ENCODE measurements at regions not wholly inside any gene's neighbourhood (a gene's known extent, or its start where the extent isn't known, plus 50 kb on each side); places are given as distances from the start of the nearest gene placed in this dataset.

DNA sequence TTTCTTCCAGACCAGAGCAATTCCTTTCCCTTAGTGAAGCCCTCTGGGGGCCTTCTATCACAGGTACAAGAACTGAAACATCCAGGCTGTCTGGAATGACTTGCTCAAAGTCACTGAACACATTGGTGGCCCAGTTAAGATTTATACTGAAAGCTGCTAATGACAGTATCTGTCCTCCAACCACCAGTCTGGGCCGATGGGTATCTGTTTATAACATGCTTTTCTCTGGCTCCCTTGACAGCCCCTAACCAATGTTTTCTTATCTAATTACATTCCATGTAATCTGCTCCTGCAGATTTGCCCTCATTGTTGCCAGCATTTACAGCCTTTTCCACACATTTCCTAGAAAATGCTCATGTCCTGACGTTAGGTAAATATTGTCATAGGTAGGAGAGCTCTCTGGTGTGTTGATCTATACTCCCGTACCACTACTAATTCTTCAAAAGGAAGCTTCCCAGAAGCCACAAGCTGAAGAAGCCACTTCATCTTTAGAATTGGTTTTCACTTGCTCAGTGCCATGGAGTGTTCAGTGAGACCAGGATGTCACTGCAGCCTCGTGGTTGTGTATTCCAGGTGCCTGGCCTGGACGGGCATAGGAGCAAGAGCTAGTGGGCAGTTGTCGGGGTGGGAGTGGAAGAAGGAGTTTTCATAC is 163.9 kb downstream of the TSEN15 start:
- TF ChIP-seq EZH2phosphoT487 (IDR thresholded peaks at IDR 0.05; ENCODE audit: low read depth, severe bottlenecking, unreplicated experiment) (no peak), EZH2 (IDR thresholded peaks at IDR 0.05; ENCODE audit: borderline replicate concordance) (no peak)
- TF ChIP-seq, protein P1, sequence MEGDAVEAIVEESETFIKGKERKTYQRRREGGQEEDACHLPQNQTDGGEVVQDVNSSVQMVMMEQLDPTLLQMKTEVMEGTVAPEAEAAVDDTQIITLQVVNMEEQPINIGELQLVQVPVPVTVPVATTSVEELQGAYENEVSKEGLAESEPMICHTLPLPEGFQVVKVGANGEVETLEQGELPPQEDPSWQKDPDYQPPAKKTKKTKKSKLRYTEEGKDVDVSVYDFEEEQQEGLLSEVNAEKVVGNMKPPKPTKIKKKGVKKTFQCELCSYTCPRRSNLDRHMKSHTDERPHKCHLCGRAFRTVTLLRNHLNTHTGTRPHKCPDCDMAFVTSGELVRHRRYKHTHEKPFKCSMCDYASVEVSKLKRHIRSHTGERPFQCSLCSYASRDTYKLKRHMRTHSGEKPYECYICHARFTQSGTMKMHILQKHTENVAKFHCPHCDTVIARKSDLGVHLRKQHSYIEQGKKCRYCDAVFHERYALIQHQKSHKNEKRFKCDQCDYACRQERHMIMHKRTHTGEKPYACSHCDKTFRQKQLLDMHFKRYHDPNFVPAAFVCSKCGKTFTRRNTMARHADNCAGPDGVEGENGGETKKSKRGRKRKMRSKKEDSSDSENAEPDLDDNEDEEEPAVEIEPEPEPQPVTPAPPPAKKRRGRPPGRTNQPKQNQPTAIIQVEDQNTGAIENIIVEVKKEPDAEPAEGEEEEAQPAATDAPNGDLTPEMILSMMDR (IDR thresholded peaks at IDR 0.05; ENCODE audit: poor library complexity) = no peak
- 48% methylated on average over 6 of the region's 6 CpGs for WGBS (ENCODE audit: low lambda C conversion rate, missing lambda C conversion rate)

DNA sequence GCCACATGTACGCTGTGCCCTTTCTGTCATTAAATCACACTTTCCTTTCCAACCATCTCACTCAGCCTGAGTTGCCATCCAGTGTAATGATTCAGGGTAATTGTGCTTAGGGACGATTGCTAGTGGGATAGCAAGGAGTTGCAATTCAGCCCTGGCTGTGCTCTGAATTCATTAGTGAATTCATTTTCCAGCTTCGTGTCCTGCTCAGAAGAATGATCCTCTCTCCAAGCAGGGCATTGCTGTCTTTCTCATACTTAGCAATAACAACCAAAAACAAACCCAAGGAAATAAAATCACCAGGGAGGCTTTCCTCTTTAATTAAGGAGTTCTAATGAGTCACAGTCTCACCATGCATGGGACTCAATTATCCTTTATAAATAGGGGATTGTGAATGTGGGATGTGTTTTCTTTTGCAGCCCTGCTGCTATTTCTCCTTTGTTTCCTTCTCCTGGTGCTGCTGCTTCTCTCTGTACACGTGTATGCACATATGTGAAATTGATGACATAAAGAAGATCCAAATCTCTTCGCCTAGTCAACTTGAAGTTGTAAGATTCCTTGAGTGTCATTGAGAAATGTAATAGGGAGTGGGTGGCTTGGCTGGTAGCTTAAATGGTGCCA is 167.0 kb downstream of the TSEN15 start:
- H3K27ac ChIP-seq = no peak overlapping the region
- no peaks in the 10 kb centered on the region for H3K9me2 ChIP-seq (replicated peaks; ENCODE audit: insufficient read depth)
- no peaks in the 10 kb centered on the region for H3K79me2 ChIP-seq
- no peaks in the 10 kb centered on the region for H4K20me1 ChIP-seq (ENCODE audit: insufficient read depth, poor library complexity, severe bottlenecking)
- H2AFZ ChIP-seq = no peak overlapping the region
- no peak for DNase-seq (ENCODE audit: low spot score)
- H3K4me2 ChIP-seq = no peak overlapping the region
- no peaks in the 10 kb centered on the region for H3K36me3 ChIP-seq (replicated peaks; ENCODE audit: insufficient read depth, low read depth)
- no peaks in the 10 kb centered on the region for H3K27me3 ChIP-seq
- H3K9me3 ChIP-seq (ENCODE audit: low read depth) = no peaks in the 10 kb centered on the region
- no peak overlapping the region for H3K4me3 ChIP-seq
- H3K4me1 ChIP-seq (ENCODE audit: insufficient read depth) = no peaks in the 10 kb centered on the region
- TF ChIP-seq, protein P1 (IDR thresholded peaks at IDR 0.05; ENCODE audit: poor library complexity) = no peak
- TF ChIP-seq EZH2 (IDR thresholded peaks at IDR 0.05; ENCODE audit: borderline replicate concordance) (no peak), EZH2phosphoT487 (IDR thresholded peaks at IDR 0.05; ENCODE audit: low read depth, severe bottlenecking, unreplicated experiment) (no peak)
- WGBS (ENCODE audit: low lambda C conversion rate, missing lambda C conversion rate) = 82% methylated on average over 5 of the region's 5 CpGs

More for the DNA sequence above, 163.9 kb downstream of the TSEN15 start:
- H3K4me1 ChIP-seq (ENCODE audit: insufficient read depth) = peaks cover 3% of the 10 kb centered on the region
- no peak overlapping the region for H3K27ac ChIP-seq
- DNase-seq (ENCODE audit: low spot score) = no peak
- H3K9me2 ChIP-seq (replicated peaks; ENCODE audit: insufficient read depth) = no peaks in the 10 kb centered on the region
- no peak overlapping the region for H3K4me3 ChIP-seq
- H3K4me2 ChIP-seq = no peak overlapping the region
- H3K27me3 ChIP-seq = no peaks in the 10 kb centered on the region
- no peaks in the 10 kb centered on the region for H4K20me1 ChIP-seq (ENCODE audit: insufficient read depth, poor library complexity, severe bottlenecking)
- no peaks in the 10 kb centered on the region for H3K36me3 ChIP-seq (replicated peaks; ENCODE audit: insufficient read depth, low read depth)
- H3K9me3 ChIP-seq (ENCODE audit: low read depth) = no peaks in the 10 kb centered on the region
- H2AFZ ChIP-seq = no peak overlapping the region
- no peaks in the 10 kb centered on the region for H3K79me2 ChIP-seq

DNA sequence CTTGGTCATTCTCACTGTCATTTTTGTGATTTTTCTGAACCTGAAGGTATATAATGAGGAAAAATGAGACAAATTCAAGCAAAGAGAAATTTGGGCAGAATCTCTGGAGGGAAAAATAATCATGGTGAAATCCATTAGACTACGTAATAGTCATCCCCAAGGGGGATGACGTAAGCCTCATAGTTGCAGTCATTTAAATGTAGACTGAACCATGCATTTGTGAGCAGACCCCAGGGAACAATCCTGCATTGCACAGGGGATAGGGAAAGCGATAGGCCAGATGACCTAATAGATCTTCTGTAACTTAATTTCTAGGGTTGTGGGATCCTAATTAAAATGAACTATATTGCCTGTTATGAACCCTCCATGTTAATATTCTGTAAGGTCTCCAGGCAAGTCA is 167.4 kb upstream of the C1orf21 start:
- Histone ChIP-seq H3K4me2 (no peak overlapping the region), H3K4me1 (ENCODE audit: insufficient read depth) (no peaks in the 10 kb centered on the region), H3K9me3 (ENCODE audit: low read depth) (no peaks in the 10 kb centered on the region), H3K4me3 (no peak overlapping the region), H3K9me2 (replicated peaks; ENCODE audit: insufficient read depth) (no peaks in the 10 kb centered on the region), H3K79me2 (no peaks in the 10 kb centered on the region), H3K27me3 (no peaks in the 10 kb centered on the region), H2AFZ (no peak overlapping the region), H3K36me3 (replicated peaks; ENCODE audit: insufficient read depth, low read depth) (no peaks in the 10 kb centered on the region), H4K20me1 (ENCODE audit: insufficient read depth, poor library complexity, severe bottlenecking) (no peaks in the 10 kb centered on the region), H3K27ac (no peak overlapping the region)
- TF ChIP-seq, protein P1 (IDR thresholded peaks at IDR 0.05; ENCODE audit: poor library complexity) = no peak
- no peak for TF ChIP-seq EZH2phosphoT487 (IDR thresholded peaks at IDR 0.05; ENCODE audit: low read depth, severe bottlenecking, unreplicated experiment)
- no peak for TF ChIP-seq EZH2 (IDR thresholded peaks at IDR 0.05; ENCODE audit: borderline replicate concordance)
- 63% methylated on average over 3 of the region's 3 CpGs for WGBS (ENCODE audit: low lambda C conversion rate, missing lambda C conversion rate)
- DNase-seq (ENCODE audit: low spot score) = no peak

All from hepatocyte (in vitro differentiated cells).